Nucleus accumbens (tissue), 56 donors: ENCODE measurements at regions not wholly inside any gene's neighbourhood (a gene's known extent, or its start where the extent isn't known, plus 50 kb on each side); places are given as distances from the start of the nearest gene placed in this dataset.

Experiments used
- DNase-seq, 56 donors: peaks; one replicate each; lab custom pipeline; 2025; lab: John Stamatoyannopoulos, UW

GRCh38 chrX:39960219-39960618, 137.5 kb downstream of the BCOR start:
- DNase-seq, result no peak

GRCh38 chrX:39961441-39961840, 136.3 kb downstream of the BCOR start:
- peak in 3 of 56 donors; percentile 0 to 5 (median 1) for DNase-seq

- no peak for DNase-seq
Measured at GRCh38 chrX:39965051-39965573, 132.6 kb downstream of the BCOR start.

GRCh38 chrX:39966176-39966575, 131.6 kb downstream of the BCOR start:
- no peak for DNase-seq

GRCh38 chrX:39967348-39967747, 130.4 kb downstream of the BCOR start:
- DNase-seq, result no peak

GRCh38 chrX:39969099-39969818, 128.5 kb downstream of the BCOR start:
- no peak for DNase-seq

- no peak for DNase-seq
Measured at GRCh38 chrX:39969819-39970504, 127.8 kb downstream of the BCOR start.

GRCh38 chrX:39971760-39972159, 126.0 kb downstream of the BCOR start:
- DNase-seq, result no peak

- DNase-seq, result no peak
Measured at GRCh38 chrX:39972340-39972739, 125.4 kb downstream of the BCOR start.

GRCh38 chrX:39973810-39974209, 123.9 kb downstream of the BCOR start:
- DNase-seq, result no peak

- no peak for DNase-seq
Measured at GRCh38 chrX:39974270-39974669, 123.5 kb downstream of the BCOR start.

GRCh38 chrX:39975101-39975925, 122.4 kb downstream of the BCOR start:
- DNase-seq, result no peak

GRCh38 chrX:39981946-39982345, 115.8 kb downstream of the BCOR start:
- DNase-seq, result no peak

- peak in 11 of 56 donors; percentile 0 to 34 (median 11) for DNase-seq
Measured at GRCh38 chrX:39982948-39983347, 114.8 kb downstream of the BCOR start.

- DNase-seq, result no peak
Measured at GRCh38 chrX:39983715-39984114, 114.0 kb downstream of the BCOR start.

GRCh38 chrX:39984191-39984956, 113.4 kb downstream of the BCOR start:
- no peak for DNase-seq

- DNase-seq, result no peak
Measured at GRCh38 chrX:39985071-39985470, 112.7 kb downstream of the BCOR start.

GRCh38 chrX:39985551-39985950, 112.2 kb downstream of the BCOR start:
- no peak for DNase-seq

GRCh38 chrX:39988496-39988895, 109.3 kb downstream of the BCOR start:
- no peak for DNase-seq

- DNase-seq, result no peak
Measured at GRCh38 chrX:39990388-39990787, 107.4 kb downstream of the BCOR start.
